Right forelimb (tissue), 1 donor: ENCODE measurements at regions not wholly inside any gene's neighbourhood (a gene's known extent, or its start where the extent isn't known, plus 50 kb on each side); places are given as distances from the start of the nearest gene placed in this dataset.
"Not testable (repeated sequence)": the region's sequence is repeated elsewhere in the genome, so short reads cannot be mapped to it uniquely, and the experiment has no call there.

Experiments
- DNase-seq: peaks from one replicate; pipeline ENCODE4 v3.0.0-alpha.2; 2018

- no peak for DNase-seq
Observed at GRCh38 chr19:20482721-20483120, 82.9 kb downstream of the ZNF737 start.

- no peak for DNase-seq
Observed at GRCh38 chr19:20481736-20482135, 83.8 kb downstream of the ZNF737 start.

- DNase-seq: no peak
Observed at GRCh38 chr19:20479483-20479882, 86.1 kb downstream of the ZNF737 start.

GRCh38 chr19:20478936-20479335 lies 86.6 kb downstream of the ZNF737 start:
- DNase-seq: no peak

GRCh38 chr19:20472854-20473253 lies 92.7 kb downstream of the ZNF737 start:
- DNase-seq: no peak

GRCh38 chr19:20471431-20471830 lies 94.2 kb downstream of the ZNF737 start:
- no peak for DNase-seq

- no peak for DNase-seq
Observed at GRCh38 chr19:20470345-20471135, 95.0 kb downstream of the ZNF737 start.

GRCh38 chr19:20466638-20466990 lies 99.0 kb downstream of the ZNF737 start:
- not testable (repeated sequence) for DNase-seq

GRCh38 chr19:20465922-20466637 lies 99.5 kb downstream of the ZNF737 start:
- not testable (repeated sequence) for DNase-seq

- no peak for DNase-seq
Observed at GRCh38 chr19:20453425-20453935, 112.1 kb downstream of the ZNF737 start.

GRCh38 chr19:20444202-20444885 lies 121.2 kb downstream of the ZNF737 start:
- DNase-seq: no peak

GRCh38 chr19:20432266-20432842 lies 133.2 kb downstream of the ZNF737 start:
- not testable (repeated sequence) for DNase-seq

GRCh38 chr19:20431826-20432225 lies 133.8 kb downstream of the ZNF737 start:
- DNase-seq: no peak

- peak; percentile 79 for DNase-seq
Observed at GRCh38 chr19:20423381-20424197, 142.0 kb downstream of the ZNF737 start.

GRCh38 chr19:20422216-20423205 lies 143.1 kb downstream of the ZNF737 start:
- no peak for DNase-seq

GRCh38 chr19:20416661-20417060 lies 148.9 kb downstream of the ZNF737 start:
- no peak for DNase-seq

- no peak for DNase-seq
Observed at GRCh38 chr19:20414120-20414519, 151.5 kb downstream of the ZNF737 start.

- DNase-seq: no peak
Observed at GRCh38 chr19:20413705-20414104, 151.9 kb downstream of the ZNF737 start.

GRCh38 chr19:20412846-20413245 lies 152.7 kb downstream of the ZNF737 start:
- DNase-seq: no peak

- no peak for DNase-seq
Observed at GRCh38 chr19:20397292-20397691, 168.3 kb downstream of the ZNF737 start.

GRCh38 chr19:20388706-20389225 lies 176.8 kb downstream of the ZNF737 start:
- DNase-seq: no peak
